ENCODE measurements at regions not wholly inside any gene's neighbourhood (a gene's known extent, or its start where the extent isn't known, plus 50 kb on each side); places are given as distances from the start of the nearest gene placed in this dataset.
"Not testable (repeated sequence)": the region's sequence is repeated elsewhere in the genome, so short reads cannot be mapped to it uniquely, and the experiment has no call there.

DNA sequence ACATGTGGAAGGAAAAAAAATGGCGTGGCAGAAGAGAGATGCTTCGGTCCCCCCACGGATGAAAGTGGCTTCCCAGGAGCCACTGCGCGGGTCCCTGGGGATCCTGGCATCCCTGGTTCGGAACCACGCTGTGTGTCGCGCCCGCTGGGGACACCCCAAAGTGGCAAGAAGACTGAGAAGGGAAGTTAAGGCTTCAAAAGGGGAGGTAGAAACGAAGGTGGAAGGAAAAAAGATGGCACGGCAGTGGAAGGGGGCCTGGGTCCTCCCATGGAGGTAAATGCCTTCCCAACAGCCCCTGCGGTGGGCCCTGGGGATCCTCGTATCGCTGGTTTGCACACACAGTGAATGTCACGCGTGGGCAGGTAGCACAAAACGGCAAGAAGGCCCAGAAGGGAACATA lies 281.7 kb downstream of the ALG10 start:
- TF ChIP-seq, protein P1, sequence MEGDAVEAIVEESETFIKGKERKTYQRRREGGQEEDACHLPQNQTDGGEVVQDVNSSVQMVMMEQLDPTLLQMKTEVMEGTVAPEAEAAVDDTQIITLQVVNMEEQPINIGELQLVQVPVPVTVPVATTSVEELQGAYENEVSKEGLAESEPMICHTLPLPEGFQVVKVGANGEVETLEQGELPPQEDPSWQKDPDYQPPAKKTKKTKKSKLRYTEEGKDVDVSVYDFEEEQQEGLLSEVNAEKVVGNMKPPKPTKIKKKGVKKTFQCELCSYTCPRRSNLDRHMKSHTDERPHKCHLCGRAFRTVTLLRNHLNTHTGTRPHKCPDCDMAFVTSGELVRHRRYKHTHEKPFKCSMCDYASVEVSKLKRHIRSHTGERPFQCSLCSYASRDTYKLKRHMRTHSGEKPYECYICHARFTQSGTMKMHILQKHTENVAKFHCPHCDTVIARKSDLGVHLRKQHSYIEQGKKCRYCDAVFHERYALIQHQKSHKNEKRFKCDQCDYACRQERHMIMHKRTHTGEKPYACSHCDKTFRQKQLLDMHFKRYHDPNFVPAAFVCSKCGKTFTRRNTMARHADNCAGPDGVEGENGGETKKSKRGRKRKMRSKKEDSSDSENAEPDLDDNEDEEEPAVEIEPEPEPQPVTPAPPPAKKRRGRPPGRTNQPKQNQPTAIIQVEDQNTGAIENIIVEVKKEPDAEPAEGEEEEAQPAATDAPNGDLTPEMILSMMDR (IDR thresholded peaks at IDR 0.05; ENCODE audit: low read depth, low read length): no peak
- DNase-seq (ENCODE audit: extremely low read depth, low read depth): no peak

DNA sequence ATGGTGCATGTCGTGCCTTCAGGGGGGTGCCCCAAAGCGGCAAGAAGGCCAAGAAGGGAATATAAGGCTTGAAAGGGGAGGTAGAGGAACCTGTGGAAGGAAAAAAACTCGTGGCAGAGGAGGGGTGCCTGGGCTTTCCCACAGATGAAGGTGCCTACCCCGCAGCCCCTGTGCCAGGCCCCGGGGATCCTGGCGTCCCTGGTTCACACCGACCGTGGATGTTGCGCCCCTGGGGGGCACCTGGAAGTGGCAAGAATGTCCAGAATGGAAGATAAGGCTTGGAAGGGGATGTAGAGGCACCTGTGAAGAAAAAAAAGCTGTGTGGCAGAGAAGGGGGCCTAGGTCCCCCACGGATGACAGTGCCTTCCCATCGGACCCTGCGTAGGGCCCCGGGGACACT lies 282.2 kb downstream of the ALG10 start:
- DNase-seq (ENCODE audit: extremely low read depth, low read depth): no peak
- TF ChIP-seq, protein P1 (IDR thresholded peaks at IDR 0.05; ENCODE audit: low read depth, low read length): no peak

DNA sequence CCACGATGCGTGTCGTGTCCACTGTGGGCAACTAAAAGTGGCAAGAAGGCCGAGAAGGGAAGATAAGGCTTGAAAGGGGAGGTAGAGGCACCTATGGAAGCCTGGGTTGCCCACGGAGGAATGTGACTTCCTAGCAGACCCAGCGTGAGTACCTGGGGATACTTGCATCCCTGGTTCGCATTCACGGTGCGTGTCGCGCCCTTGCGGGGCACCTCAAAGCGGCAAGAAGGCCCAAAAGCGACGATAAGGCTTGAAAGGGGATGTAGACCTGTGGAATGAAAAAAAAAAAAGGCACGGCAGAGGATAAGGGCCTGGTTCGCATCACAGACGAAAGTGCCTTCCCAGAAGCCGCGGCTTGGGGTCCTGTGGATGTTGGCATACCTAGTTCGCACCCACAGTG lies 282.9 kb downstream of the ALG10 start:
- TF ChIP-seq, protein P1 (IDR thresholded peaks at IDR 0.05; ENCODE audit: low read depth, low read length): no peak
- DNase-seq (ENCODE audit: extremely low read depth, low read depth): no peak

DNA sequence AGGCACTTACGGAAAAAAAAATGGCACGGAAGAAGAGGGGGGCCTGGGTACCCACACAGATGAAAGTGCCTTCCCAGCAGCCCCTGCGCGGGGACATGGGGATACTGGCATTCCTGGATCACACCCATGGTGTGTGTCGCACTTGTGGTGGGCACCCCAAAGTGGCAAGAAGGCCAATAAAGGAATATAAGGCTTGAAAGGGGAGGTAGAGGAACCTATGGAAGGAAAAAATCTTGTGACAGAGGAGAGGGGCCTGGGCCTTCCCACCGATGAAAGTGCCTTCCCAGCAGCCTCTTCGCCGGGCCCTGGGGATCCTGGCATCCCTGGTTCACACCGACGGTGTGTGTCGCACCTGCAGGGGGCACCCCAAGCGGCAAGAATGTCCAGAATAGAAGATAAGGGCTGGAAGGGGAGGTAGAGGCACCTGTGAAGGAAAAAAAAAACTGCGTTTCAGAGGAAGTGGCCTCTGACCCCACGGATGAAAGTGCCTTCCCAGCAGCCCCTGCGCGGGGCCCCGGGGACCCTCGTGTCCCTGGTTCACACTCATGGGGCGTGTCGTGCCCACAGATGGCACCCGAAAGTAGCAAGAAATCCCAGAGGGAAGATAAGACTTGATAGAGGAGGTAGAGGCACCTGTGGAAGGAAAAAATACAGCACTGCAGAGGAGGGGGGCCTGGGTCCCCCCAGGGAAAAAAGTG lies 284.0 kb downstream of the ALG10 start:
- TF ChIP-seq, protein P1 (IDR thresholded peaks at IDR 0.05; ENCODE audit: low read depth, low read length): no peak
- no peak for DNase-seq (ENCODE audit: extremely low read depth, low read depth)

DNA sequence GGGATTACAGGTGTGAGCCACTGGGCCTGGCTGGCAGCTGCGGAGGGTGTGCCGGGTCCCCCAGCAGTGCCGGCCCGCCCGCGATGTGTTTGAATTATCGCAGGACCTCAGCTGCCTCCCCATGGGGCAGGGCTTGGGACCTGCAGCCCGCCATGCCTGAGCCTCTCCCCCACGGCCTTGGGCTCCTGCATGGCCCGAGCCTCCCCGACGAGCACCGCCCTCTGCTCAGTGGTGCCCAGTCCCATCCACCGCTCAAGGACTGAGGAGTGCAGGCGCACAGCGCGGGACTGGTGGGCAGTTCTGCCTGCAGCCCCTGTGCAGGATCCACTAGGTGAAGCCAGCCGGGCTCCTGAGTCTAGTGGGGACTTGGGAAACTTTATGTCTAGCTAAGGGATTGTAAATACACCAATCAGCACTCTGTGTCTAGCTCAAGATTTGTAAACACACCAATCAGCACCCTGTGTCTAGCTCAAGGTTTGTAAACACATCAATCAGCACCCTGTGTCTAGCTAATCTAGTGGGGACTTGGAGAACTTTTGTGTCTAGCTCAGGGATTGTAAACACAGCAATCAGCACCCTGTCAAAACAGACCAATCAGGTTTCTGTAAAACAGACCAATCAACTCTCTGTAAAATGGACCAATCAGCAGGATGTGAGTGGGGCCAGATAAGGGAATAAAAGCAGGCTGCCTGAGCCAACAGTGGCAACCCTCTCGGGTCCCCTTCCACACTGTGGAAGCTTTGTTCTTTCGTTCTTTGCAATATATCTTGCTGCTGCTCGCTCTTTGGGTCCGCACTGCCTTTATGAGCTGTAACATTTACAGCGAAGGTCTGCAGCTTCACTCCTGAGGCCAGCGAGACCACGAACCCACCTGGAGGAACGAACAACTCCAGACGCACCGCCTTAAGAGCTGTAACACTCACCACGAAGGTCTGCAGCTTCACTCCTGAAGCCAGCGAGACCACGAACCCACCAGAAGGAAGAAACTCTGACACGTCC lies 287.8 kb downstream of the ALG10 start:
- DNase-seq (ENCODE audit: extremely low read depth, low read depth): not testable (repeated sequence)

DNA sequence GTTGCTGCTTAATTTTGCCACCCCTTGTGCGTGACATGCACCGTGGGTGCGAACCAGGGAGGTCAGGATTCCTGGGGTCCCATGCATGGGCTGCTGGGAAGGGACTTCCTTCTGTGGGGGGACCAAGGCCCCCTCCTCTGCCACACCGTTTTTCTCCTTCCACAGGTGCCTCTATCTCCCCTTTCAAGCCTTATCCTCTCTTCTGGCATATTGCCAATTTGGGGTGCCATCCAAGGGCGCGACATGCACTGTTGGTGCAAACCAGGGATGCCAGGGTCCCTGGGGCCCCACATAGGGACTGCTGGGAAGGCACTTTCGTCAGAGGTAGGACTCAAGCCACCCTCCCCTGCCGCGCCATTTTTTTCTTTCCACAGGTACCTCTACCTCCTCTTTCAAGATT lies 289.0 kb downstream of the ALG10 start:
- DNase-seq (ENCODE audit: extremely low read depth, low read depth): no peak
- TF ChIP-seq, protein P1 (IDR thresholded peaks at IDR 0.05; ENCODE audit: low read depth, low read length): no peak

DNA sequence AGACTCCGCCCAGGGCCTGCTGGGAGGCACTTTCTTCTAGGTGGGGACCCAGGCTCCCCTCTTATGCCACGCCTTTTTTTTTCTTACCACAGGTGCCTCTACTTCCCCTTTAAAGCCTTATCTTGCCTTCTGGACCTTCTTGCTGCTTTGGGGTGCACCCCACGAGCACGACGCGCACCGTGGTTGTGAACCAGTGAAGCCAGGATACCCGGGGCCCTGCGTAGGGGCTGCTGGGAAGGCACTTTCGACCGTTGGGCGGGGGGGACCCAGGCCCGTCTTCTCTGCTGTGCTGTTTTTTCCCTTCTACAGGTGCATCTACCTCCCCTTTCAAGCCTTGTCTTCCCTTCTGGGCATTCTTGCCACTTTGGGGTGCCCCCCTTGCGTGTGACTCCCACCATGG lies 305.4 kb downstream of the ALG10 start:
- TF ChIP-seq, protein P1 (IDR thresholded peaks at IDR 0.05; ENCODE audit: low read depth, low read length): no peak
- no peak for DNase-seq (ENCODE audit: extremely low read depth, low read depth)
